ENCODE measurements at regions not wholly inside any gene's neighbourhood (a gene's known extent, or its start where the extent isn't known, plus 50 kb on each side); places are given as distances from the start of the nearest gene placed in this dataset.
A peak's percentile ranks its signal among the peaks of the same experiment; 100 is the strongest.
"Not testable (repeated sequence)": the region's sequence is repeated elsewhere in the genome, so short reads cannot be mapped to it uniquely, and the experiment has no call there.

DNA sequence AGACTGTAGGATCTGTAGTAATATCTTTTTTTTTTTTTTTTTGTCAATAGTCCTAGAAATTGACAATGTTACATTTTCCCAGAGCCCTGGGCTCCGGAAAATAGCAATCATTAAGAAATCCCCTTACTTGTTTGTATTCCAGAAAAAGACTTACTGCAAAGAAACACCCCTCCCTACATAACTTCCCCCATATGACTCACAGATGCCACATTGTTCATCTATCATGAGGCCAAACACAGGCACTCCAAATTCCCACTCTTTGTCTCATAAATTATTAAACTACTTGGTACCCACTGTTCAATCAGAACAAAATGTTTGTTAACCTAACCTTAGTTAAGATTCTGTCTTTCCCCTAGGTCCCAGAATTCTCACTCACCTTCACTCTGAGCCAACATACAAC lies 53.5 kb downstream of the TEX51 start:
- DNase-seq (ENCODE audit: low read depth in 2 of 2) = no peak

DNA sequence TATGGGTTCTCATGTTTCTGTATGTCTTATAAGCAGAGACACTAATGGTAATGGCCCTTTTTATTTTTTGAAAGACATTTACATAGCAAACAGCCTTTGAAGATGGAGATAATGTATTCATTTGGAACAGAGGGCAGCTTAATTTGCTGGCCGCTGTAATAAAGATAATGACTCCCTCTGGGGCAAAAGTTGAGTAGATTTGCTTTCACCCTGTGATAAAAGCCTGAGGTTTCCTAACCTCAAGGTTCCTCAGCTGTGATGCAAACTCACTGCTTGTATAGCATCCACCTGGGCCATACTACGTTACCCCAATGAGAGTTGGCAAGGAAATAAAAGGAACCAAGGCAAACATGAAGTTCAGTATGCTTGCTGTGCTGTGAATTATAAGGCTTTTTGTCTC lies 54.8 kb downstream of the TEX51 start:
- DNase-seq (ENCODE audit: low read depth in 2 of 2) = no peak

DNA sequence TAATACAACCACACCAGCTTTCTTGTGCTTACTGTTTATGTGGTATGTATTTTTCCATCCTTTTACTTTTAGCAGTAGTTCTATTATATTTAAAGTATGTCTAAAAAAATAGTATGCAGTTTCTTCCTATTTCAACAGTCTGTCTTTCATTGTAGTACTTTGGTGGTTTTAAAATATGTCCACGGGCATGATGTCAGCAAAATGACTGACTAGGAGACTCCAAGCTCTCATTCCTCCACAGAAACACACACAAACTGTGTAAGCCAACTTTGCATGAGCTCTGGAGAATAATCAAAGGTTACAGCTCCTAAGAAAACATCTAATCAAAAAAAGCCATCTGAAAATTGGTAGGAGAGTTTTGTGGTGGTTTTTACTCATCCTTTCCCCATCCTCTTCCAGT lies 56.1 kb downstream of the TEX51 start:
- no peak for DNase-seq (ENCODE audit: low read depth in 2 of 2)

DNA sequence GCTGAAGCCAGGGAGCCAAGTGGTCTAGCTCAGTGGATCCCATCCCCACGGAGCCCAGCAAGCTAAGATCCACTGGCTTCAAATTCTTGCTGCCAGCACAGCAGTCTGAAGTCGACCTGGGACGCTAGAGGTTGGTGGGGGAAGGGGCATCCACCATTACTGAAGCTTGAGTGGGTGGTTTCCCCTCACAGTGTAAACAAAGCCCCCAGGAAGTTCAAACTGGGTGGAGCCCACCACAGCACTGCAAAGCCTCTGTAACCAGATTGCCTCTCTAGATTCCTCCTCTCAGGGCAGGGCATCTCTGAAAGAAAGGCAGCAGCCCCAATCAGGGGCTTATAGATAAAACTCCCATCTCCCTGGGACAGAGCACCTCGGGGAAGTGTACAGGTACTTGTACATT lies 58.1 kb downstream of the TEX51 start:
- DNase-seq (ENCODE audit: low read depth in 2 of 2) = not testable (repeated sequence)

DNA sequence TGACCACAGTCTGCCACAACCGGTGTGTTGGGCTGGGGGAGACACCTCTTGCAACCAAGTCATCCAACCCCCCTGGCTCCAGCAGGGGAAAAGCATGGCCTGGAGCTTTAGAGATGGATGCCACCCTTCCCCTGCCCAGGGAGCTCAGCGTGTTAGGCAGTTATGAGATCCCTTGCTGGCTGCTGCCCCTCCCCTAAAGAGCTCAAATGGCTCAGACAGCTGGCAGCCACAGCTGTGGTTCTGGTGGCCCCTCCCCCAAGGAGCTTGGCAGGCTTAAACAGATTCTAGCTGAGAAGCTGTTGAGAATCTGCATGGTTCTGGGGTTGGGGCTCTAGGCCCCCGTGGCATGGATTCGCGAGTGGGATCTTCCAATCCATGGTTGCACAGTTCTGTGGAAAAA lies 64.7 kb downstream of the TEX51 start:
- DNase-seq (ENCODE audit: low read depth in 2 of 2) = no peak

DNA sequence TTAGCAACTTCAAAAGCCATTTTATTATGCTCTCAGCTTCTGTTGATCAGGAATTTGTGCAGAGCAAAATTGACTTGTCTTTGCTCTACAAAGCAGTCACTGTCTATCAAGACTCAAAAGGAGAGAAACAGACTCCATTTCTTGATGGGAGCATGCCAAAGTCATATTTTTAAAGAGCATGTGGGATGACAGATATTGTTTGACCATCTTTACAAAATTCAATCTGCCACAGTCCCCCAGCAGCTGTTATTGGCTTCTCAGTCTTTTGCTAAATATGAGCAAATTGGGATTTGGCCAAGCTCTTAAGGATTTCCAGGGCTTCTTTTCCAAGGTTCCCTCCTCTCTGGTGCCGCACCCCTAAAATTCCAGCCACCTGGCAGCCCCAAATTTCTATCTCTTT lies 67.9 kb downstream of the TEX51 start:
- DNase-seq (ENCODE audit: low read depth in 2 of 2) = no peak

DNA sequence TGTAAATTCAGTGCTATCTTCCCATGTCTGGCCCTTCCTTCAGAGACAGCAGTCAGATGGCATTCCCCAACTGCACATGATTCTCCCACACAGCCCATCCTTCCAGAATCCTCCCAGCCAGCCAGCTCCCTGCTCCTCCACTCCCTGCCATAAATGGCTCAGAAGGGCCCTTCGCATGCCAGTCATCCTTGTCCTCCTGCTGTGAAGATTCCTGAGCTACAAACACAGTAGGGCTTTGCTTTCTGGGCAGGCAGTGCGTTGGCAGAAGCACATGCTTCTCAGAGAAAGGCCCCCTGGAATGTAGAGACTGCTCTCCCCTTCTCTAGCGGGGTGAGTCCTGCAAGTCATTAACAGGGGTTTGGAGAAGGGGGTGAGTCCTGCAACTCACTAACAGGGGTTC lies 71.9 kb downstream of the TEX51 start:
- DNase-seq (ENCODE audit: low read depth in 2 of 2) = no peak

DNA sequence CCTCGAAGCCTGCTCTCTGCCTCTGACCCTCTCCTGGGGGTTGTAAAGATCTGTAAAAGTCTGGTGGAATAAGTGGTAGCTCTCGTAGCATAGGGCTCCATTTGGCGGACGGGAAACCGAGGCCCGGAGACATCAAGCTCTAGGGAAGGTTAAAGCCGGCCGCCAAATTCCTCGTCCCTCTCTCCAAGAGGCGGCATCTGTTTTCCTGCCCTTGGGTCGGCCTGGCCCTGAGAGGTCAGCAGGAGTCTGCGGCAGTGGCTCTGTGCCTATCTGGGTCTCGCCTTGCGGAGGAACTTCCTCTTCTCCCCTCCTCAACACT lies 72.4 kb downstream of the TEX51 start:
- DNase-seq (ENCODE audit: low read depth in 2 of 2) = no peak

DNA sequence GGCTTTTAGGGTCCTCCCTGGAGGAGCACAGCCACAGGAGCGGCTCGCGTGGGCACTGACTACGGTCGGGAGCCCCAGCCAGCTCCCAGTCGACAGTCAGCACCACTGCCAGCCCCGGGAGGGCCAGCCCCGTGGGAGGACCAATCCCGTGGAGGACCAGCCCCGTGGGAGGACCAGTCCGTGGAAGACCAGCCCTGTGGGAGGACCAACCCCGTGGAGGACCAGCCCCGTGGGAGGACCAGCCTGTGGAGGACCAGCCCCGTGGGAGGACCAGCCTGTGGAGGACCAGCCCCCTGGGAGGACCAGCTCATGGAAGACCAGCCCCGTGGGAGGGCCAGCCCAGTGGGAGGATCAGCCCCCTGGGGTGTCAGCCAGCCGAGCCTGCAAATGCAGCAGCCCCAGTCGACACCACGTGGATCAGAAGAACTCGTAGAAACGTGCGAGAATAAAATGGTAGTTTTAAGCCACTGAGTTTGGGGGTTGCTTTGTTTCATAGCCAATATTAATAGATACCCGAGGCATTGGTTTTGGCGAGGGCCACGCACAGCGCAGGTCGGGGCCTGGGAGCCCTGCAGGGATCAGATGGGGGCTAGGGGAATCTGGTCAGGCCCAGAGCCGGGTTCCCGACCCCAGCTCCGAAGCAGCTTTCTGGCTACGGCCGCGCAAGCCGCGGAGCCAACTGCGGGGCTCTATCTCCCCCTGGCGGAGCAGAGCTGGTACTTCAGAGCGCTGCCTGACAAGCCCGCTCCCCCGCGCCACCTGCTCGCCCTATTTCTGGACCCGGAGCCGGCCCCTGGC lies 73.0 kb downstream of the TEX51 start:
- peak; percentile 30 to 61 for DNase-seq (ENCODE audit: low read depth in 2 of 2)

DNA sequence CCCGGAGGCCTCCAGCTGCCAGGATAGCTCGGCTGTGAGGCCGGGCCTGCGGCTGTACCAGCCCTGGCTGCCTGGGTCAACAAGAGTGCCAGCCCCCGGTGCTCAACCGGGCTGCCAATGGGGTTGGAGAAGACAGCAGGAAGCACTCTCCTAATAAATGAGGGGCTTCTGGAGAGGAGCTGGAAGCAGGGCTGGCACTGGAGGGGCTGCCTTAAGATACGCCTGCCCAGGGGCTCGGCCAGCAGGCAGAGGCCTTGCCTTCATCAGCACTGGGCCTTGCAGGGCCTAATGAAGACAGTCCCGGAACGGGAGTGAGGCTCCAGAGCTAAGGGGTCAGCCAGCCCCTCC lies 73.6 kb downstream of the TEX51 start:
- no peak for DNase-seq (ENCODE audit: low read depth in 2 of 2)

DNA sequence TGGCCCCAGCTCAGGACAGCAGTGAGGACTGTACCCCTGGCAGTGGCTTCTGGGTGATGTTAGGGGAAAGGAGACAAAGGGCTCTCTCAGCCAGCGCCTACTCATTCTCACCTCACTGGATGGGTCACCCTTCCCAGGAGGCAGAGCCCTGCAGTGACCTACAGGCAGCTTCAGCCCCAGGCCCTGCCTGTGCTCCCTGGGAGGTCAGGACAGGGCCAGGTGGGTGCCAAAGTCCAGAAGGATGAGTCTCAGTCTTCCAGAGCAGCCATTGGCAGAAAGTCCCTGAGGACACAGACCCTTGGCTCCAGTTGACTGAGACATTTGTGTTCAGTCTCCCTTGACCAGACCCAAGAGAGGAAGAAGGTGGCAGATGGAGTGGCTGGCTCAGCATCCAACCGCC lies 75.1 kb downstream of the TEX51 start:
- no peak for DNase-seq (ENCODE audit: low read depth in 2 of 2)

DNA sequence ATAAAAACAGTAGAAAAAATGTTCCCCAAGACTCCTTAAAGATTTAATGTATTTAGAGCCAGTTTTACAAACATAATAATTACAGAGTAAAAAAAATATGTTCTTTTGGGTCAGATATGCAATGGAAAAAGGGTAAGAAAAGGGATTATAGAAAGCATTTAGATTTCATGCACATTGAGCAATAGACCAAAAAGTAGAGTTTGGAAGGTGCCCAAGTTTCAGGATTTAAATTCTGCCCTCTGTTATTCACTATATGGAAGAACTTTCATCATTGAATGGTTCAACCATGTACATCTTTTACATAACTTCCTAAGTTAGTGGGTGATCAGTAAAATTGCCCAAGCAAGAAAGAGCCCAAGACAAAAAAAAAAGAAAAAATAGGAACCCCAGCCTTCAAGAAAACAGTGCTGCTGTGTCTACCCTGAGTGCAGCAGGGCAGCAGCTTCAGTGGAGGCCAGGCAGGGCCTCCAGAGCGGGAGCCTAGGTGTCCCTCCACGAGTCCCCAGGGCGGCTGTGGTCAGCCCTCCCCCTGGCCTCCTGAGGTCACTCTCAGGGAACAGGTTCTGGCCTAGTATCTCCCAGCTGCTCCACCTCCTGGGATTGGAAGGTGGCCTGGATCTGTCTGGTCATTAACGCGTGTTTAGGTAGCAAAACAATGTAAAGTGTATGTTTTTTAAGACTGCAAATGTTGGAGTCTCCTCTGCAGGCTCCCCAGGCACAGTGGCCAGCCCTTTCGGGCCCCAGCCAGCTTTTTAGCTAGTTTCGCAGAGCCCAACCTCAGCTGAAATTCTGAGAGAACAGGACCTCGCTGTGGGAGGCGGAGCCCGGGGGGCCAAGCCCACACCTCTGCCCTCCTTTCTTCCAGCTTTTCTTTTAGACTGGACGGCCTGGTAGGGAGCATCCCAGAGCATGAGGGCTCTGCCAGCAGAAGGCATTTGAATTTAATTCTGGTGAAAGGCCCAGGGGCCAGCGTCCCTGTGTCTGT lies 77.3 kb downstream of the TEX51 start:
- no peak for DNase-seq (ENCODE audit: low read depth in 2 of 2)

DNA sequence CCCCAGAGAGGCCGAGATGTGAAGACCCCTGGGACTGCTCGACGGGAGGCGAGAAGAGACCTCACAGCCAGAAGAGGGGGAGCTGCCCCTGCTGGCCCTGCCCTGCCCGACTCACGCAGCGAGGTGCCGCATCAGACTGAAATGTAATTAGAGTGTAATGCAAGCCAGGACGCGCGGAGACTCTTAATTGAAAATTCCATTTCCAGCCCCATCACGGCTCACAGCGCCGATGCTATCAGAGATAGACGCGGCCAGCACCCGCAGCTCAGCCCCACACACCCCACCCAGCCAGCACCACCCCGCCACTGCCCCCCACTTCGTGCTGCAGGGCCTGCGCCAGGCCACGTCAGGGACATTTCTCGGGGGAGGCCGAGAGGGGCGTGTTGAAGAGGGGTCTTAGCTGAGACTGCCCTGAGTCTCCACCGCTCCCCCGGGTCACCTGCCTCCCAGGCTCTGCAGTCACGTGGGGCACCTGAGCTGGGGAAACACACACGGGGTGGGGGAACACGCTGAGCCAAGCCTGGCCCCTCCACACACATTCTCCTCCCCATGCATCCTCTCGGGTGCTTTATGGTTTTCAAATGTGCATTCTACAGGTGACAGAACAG lies 78.1 kb downstream of the TEX51 start:
- DNase-seq (ENCODE audit: low read depth in 2 of 2) = no peak

DNA sequence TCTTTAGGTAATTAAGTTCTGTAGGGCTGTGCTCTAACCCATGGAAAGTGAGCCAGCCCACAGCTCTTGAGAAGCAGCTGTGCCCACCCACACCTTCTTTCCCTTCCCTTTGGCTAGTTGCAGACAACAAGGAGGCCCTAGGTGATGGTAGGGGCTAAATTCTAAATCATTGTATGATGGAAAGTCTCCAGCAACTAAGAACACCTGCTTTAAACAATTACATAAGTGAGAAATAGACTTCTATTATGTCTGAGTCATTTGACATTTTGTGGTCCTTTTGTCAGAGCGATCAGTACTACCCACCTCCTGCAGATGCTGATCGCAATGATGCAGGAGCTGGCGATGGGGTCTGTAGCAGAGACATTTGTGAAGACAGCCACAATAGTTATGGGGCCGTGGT lies 79.6 kb downstream of the TEX51 start:
- DNase-seq (ENCODE audit: low read depth in 2 of 2) = no peak

DNA sequence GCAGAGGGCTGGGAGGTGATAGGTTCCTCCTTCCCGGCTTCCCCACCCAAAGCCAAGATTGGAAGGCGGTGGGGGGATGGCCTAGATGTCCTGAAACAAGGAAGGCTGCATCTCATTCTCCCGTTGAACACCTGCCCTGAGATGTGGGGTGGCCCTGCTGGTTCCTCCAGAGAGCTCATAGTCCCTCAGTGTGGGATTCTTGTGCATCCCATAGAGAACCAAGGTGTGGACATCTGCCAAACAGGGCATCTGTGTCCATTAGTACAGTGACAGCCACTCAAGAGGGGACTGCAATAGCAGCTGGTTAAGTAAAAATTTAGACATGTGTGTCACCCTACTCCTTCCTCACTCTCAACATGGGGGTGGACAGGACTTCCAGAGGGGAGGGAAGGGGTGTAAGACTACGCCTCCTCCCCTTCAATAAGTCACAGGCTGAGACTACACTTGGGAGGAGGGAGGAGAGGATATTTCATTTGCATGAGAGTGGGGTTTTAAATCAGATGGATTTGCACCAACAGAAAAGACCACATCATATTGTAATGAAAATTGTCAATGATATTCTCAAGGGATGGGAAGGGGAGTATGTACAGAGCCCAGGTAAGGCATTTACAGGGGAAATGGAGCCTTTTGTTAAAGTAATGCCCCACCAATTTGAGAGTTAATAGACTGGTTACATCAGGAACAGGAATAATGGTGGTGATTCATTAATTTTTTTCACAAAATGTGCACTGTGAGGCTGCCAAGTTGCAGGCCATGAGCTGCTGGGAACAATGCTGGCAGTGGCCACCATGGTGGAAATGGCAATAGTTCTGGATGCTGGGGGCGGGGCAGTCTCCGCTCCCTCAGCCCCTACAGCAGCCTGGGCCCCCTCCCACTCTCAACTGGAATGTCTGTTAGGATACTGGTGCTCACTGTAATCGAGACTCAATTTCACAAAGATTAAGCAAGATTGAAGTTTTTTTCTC lies 80.6 kb downstream of the TEX51 start:
- DNase-seq (ENCODE audit: low read depth in 2 of 2) = no peak

DNA sequence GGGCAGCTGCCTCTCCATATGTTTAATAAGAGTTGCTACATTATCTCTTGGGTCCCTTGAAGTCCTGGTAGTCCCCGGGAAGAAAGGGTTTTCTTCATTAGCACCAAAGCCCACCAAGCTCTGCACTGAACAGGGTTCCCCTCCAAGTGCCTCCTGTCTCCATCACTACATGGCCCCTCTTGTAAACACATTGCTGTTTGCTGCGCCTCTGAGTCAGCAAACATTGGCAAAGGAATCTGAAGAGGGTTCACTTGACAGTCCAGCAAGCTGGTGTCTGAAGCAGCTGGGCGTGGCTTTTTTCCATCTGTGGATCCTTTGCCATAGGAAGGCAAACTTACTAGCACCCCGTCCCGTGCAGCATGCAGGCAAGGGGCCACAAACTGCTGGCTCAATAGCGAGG lies 82.8 kb downstream of the TEX51 start:
- no peak for DNase-seq (ENCODE audit: low read depth in 2 of 2)

DNA sequence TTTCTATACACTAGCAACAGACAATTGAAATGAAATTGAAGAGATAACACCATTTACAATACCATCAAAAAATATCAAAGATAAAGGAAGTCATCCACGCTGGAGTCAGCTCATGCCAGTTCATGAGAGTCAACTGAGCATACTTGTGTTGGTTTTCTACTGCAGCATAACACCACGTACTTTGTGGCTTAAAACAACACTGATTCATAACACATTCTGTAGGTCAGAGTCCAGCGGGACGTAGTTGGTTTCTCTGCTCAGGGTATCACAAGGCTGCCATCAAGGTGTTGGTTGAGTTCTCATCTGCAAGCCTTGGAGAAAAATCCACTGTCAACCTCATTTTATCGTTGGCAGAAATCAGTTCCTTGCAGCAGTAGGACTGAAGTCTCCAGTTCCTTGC lies 84.2 kb downstream of the TEX51 start:
- DNase-seq (ENCODE audit: low read depth in 2 of 2) = no peak

DNA sequence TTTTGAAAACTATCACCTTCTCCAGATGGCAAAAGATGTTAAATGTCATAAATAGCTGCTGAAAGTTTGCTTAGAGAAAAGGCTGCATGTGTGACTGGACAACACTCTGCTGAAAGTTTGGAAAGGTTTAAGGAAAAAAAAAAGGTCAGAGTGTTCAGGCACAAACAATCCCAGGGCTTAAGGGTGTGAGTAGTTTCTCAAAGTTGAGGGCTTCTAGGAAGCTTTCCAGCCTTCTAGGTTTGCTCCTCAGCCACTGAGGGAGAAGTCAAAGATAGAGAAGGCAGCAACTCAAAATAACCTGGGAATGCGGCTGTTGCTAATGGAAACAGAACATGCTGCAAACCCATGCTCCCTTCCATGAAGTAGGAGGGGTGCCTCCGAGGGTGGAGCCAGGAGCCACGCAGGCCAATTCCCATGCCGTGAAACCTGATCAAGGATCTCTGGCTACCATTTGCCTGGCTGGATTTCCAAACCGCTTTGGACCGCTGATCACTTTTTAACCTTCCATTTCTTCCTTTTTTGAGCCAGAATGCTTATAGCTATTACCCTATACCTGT lies 88.0 kb downstream of the TEX51 start:
- DNase-seq (ENCODE audit: low read depth in 2 of 2) = no peak

DNA sequence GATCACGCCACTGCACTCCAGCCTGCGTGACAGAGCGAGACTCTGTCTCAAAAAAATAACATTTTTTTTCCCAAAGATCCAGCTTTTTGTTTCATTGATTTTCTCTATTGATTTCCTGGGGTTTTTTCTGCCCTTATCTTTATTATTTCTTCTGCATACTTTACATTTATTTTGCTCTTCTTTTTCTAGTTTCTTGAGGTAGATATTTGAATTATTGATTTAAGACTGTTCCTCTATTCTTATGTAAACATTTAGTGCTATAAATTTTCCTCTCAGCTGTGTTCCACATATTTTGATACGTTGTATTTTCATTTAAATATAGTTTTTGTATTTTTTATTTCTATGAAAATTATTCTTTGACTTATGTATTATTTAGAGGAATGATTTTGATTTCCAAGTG lies 89.8 kb downstream of the TEX51 start:
- no peak for DNase-seq (ENCODE audit: low read depth in 2 of 2)

DNA sequence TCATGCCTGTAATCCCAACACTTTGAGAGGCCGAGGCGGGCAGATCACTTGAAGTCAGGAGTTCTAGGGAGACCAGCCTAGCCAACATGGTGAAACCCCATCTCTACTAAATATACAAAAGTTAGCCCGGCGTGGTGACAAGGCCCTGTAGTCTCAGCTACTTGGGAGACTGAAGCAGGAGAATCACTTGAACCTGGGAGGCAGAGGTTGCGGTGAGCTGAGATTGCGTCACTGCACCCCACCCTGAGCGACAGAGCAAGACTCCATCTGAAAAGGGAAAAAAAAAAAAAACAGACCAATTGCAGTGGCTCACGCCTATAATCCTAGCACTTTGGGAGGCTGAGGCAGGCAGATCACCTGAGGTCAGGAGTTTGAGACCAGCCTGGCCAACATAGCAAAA lies 90.4 kb downstream of the TEX51 start:
- DNase-seq (ENCODE audit: low read depth in 2 of 2) = not testable (repeated sequence)

DNA sequence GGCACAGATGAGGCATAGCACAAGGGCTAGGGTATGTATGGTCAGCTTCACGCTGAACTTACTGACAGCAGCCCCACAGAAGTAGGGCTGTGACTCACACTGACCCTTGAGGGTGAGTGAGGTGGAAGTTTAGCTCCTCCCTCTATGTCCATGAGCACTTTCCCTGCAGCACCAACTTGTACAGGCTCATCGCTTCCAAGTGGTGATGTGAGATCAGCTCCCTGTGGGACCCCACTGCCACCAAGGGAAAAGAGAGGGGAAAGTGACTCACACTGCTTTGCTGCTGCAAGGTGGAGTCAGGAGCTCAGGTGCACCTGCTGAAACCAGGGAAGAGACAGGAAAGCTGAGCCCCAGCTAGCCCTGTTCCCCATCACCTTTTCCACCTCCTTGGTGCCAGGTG lies 91.5 kb downstream of the TEX51 start:
- no peak for DNase-seq (ENCODE audit: low read depth in 2 of 2)

All from dermis microvascular lymphatic vessel endothelial cell (primary cell).